ENCODE measurements at regions not wholly inside any gene's neighbourhood (a gene's known extent, or its start where the extent isn't known, plus 50 kb on each side); places are given as distances from the start of the nearest gene placed in this dataset.
A peak's percentile ranks its signal among the peaks of the same experiment; 100 is the strongest.

GRCh38 chr13:104320446-104320845, 1254.2 kb upstream of the SLC10A2 start:
- H3K27ac ChIP-seq: no peak overlapping the region
- no peaks in the 10 kb centered on the region for H3K9me3 ChIP-seq (ENCODE audit: low read depth)
- H4K20me1 ChIP-seq (ENCODE audit: insufficient read depth, poor library complexity, severe bottlenecking): no peaks in the 10 kb centered on the region
- no peak overlapping the region for H3K4me2 ChIP-seq
- no peaks in the 10 kb centered on the region for H3K79me2 ChIP-seq
- H3K27me3 ChIP-seq: no peaks in the 10 kb centered on the region
- no peaks in the 10 kb centered on the region for H3K4me1 ChIP-seq (ENCODE audit: insufficient read depth)
- no peaks in the 10 kb centered on the region for H3K9me2 ChIP-seq (replicated peaks; ENCODE audit: insufficient read depth)
- no peak overlapping the region for H2AFZ ChIP-seq
- no peak overlapping the region for H3K4me3 ChIP-seq
- no peaks in the 10 kb centered on the region for H3K36me3 ChIP-seq (replicated peaks; ENCODE audit: insufficient read depth, low read depth)
- TF ChIP-seq CTCF (IDR thresholded peaks at IDR 0.05; ENCODE audit: poor library complexity): no peak
- DNase-seq (ENCODE audit: low spot score): no peak
- 91% methylated on average over 3 of the region's 3 CpGs for WGBS (ENCODE audit: low lambda C conversion rate, missing lambda C conversion rate)

GRCh38 chr13:104318121-104318520, 1251.9 kb upstream of the SLC10A2 start:
- no peaks in the 10 kb centered on the region for H3K9me3 ChIP-seq (ENCODE audit: low read depth)

GRCh38 chr13:104315606-104316005, 1249.4 kb upstream of the SLC10A2 start:
- H3K27ac ChIP-seq: peak overlapping the region; percentile 52
- no peaks in the 10 kb centered on the region for H3K9me3 ChIP-seq (ENCODE audit: low read depth)

More at GRCh38 chr13:104318121-104318520, 1251.9 kb upstream of the SLC10A2 start:
- DNase-seq (ENCODE audit: low spot score): peak; percentile 46
- no peak overlapping the region for H3K27ac ChIP-seq
- WGBS (ENCODE audit: low lambda C conversion rate, missing lambda C conversion rate): 25% methylated on average over 1 of the region's 1 CpG
- no peak for TF ChIP-seq EZH2 (IDR thresholded peaks at IDR 0.05; ENCODE audit: borderline replicate concordance)
- TF ChIP-seq EZH2phosphoT487 (IDR thresholded peaks at IDR 0.05; ENCODE audit: low read depth, severe bottlenecking, unreplicated experiment): no peak
- peak; percentile 68 for TF ChIP-seq CTCF (IDR thresholded peaks at IDR 0.05; ENCODE audit: poor library complexity)
- no peak overlapping the region for H3K4me2 ChIP-seq
- no peaks in the 10 kb centered on the region for H4K20me1 ChIP-seq (ENCODE audit: insufficient read depth, poor library complexity, severe bottlenecking)
- no peaks in the 10 kb centered on the region for H3K36me3 ChIP-seq (replicated peaks; ENCODE audit: insufficient read depth, low read depth)
- H3K4me1 ChIP-seq (ENCODE audit: insufficient read depth): no peaks in the 10 kb centered on the region
- H3K27me3 ChIP-seq: no peaks in the 10 kb centered on the region
- H2AFZ ChIP-seq: no peak overlapping the region
- no peak overlapping the region for H3K4me3 ChIP-seq
- no peaks in the 10 kb centered on the region for H3K9me2 ChIP-seq (replicated peaks; ENCODE audit: insufficient read depth)
- H3K79me2 ChIP-seq: no peaks in the 10 kb centered on the region

More at GRCh38 chr13:104315606-104316005, 1249.4 kb upstream of the SLC10A2 start:
- TF ChIP-seq EZH2phosphoT487 (IDR thresholded peaks at IDR 0.05; ENCODE audit: low read depth, severe bottlenecking, unreplicated experiment) (no peak), EZH2 (IDR thresholded peaks at IDR 0.05; ENCODE audit: borderline replicate concordance) (no peak), CTCF (IDR thresholded peaks at IDR 0.05; ENCODE audit: poor library complexity) (no peak)
- Histone ChIP-seq H3K9me2 (replicated peaks; ENCODE audit: insufficient read depth) (no peaks in the 10 kb centered on the region), H3K4me1 (ENCODE audit: insufficient read depth) (no peaks in the 10 kb centered on the region), H3K36me3 (replicated peaks; ENCODE audit: insufficient read depth, low read depth) (no peaks in the 10 kb centered on the region), H2AFZ (no peak overlapping the region), H3K79me2 (no peaks in the 10 kb centered on the region), H3K4me2 (no peak overlapping the region), H3K4me3 (no peak overlapping the region), H3K27me3 (no peaks in the 10 kb centered on the region), H4K20me1 (ENCODE audit: insufficient read depth, poor library complexity, severe bottlenecking) (no peaks in the 10 kb centered on the region)
- WGBS (ENCODE audit: low lambda C conversion rate, missing lambda C conversion rate): 56% methylated on average over 3 of the region's 3 CpGs
- peak; percentile 34 for DNase-seq (ENCODE audit: low spot score)

Measured in hepatocyte (in vitro differentiated cells).